A673 (cell line): ENCODE measurements at regions not wholly inside any gene's neighbourhood (a gene's known extent, or its start where the extent isn't known, plus 50 kb on each side); places are given as distances from the start of the nearest gene placed in this dataset.

ENCODE experiments used
- CTCF ChIP-seq: fragments of 300-800, 200-600 bp; sonication (generic); conservative IDR thresholded peaks from 2 replicates; pipeline ENCODE4 v1.5.1; 2017; ENCODE audit warnings: low read depth, mild to moderate bottlenecking, antibody characterized with exemption, low read length, moderate library complexity, mixed read lengths
- EZH2 ChIP-seq: fragments of 200-600 bp; sonication (generic); IDR thresholded peaks from 2 replicates; pipeline ENCODE4 v1.6.1; 2017; ENCODE audit warnings: borderline replicate concordance, low read depth, mild to moderate bottlenecking, mixed read lengths, antibody characterized with exemption, low read length; ENCODE audit not compliant: poor library complexity, severe bottlenecking

GRCh38 chr13:23986619-23987018, 89.3 kb upstream of the C1QTNF9B start:
- TF ChIP-seq CTCF (no peak), EZH2 (no peak)
